Fibroblast of peridontal ligament (primary cell): ENCODE measurements at regions not wholly inside any gene's neighbourhood (a gene's known extent, or its start where the extent isn't known, plus 50 kb on each side); places are given as distances from the start of the nearest gene placed in this dataset.

Experiments
- DNase-seq: peaks from one replicate; pipeline ENCODE4 v3.0.0-alpha.2; 2010; ENCODE audit errors: extremely low read depth

- peak; percentile 42 for DNase-seq
Measured at GRCh38 chr12:107372229-107372658, 278.9 kb upstream of the CRY1 start.

DNA sequence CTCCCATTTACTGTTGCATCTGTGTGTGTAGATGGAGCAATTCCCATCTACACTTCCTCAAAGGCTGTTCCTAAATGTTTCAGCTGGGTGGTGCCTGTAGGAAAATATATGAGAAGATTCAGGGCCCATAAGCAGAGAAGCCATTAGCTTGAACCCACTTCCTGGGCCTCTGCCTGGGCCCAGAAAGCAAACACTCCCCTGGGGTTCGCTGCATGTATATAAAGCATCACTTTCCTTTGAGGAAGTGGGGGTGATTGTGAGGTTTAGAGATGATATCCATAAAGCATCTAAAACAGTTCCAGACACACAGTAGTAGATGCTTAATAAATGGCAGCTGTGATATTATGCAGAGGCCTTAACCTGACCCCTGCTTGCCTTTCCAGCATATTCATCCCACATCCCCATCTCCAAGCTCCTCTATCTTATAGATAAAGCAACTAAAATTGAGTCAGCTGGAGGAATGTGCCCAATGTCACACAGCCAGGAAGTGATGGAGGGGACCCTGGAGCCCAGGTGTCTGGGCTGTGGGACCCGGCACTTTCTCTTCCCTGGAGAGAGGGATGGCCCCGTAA, 280.0 kb upstream of the CRY1 start:
- DNase-seq, result no peak

DNA sequence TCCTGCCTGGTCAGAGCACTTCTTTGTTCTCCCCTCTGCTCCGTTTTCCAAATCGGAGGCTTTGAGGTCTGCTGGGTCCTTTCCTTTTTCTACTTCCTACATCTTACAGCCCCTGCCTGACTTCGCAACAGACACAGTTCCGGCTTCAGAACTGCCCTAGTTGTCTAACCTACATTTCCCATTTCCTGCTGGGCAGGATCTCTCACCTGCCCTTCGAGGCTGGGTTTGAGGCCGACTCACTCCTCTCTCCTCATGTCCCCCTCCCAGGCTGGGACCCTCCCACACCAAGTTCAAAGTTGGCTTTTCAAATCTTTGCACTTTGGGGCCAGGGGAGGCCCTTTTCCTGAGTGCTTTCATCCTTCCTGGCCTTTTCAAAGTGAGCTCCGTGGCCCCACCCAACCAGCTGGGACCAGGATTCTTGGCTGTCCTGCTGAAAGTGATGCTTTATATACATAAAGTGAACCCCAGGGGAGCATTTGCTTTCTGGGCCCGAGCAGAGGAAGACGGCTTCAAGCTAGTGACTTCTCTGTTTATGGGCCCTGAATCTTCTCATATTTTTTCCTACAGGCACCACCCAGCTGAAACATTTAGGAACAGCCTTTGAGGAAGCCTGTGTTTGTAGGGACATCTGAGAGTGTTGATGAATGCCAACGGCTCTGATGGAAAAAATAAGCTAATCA, 281.0 kb upstream of the CRY1 start:
- no peak for DNase-seq

- no peak for DNase-seq
Measured at GRCh38 chr12:107375231-107375630, 281.9 kb upstream of the CRY1 start.

DNA sequence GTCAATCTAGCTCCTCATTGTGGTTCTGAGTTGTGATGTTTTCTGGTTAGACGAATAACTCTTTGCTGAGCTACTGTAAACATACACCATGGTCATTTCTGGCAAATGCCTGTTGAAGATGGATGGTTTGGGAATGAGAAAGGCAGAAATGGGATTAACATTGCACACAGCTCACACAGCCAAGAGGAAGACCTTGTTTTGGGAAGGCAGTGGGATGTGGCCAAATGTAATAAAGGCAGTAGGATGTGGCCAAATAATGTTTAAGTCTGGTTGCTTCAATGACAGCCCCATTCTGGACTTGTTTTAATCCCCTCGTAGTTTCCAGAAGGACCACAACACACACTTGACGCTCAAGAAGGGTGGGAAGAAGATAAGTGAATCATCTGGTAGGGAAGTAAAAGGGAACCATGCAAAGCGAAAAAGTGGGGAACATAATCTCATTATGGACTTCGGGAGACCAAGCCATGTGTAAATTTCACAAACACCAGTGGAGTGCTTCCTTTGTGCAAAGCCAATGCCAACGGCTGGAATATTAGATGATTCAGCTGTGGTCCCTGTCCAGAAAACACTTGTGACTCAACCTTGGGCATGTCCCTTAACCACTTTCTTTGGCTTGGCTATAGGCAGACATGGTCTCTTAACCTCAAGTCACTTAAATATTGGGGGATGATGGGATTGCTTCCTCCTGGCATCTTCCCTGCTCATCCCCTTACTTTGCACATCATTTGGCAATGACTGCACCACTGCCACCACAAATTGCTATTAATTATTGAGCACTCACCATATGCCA, 284.4 kb upstream of the CRY1 start:
- DNase-seq, result peak; percentile 28

DNA sequence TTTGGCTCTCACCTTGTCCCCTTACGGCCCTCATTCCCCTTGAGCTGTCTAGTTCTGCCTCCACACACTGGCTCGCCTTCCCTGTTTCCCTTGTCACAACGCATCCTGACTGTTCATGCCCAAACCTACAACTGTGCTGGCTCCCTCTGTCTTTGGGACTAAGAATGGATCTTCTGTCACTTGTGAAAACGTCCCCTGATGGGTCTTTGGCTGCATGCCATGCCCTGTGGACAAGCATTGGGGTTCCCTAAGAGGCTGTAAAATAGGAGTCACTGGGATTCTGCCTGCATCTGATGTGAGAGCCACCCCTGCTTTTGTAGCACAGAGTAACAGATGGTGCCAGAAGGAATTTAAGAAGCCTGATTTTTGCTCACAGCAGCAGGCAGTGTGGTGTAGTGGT, 285.3 kb upstream of the CRY1 start:
- no peak for DNase-seq

DNA sequence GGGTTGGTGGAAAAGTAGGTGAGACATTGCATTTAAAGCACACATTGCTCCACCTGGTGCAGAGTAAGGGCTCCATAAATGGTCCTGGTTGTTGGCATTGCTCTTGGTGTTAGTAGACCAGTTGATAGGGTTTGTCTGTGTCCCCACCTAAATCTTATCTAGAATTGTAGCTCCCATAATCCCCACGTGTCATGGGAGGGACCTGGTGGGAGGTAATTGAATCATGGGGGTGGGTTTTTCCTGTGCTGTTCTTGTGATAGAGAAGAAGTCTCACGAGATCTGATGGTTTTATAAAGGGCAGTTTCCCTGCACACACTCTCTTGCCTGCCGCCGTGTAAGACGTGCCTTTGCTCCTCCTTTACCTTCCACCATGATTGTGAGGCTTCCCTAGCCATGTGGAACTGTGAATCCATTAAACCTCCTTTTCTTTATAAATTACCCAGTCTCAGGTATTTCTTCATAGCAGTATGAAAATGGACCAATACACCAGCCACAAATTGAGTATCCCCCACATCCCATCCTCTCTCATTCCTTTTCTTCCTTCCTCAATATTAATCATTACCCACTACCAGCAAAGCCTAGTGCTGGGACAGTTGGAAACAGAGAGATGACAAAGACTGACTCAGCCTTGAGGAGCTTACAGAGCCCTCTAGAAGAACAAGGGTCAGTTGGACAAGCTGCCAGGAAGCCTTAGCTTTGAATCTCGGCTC, 285.9 kb upstream of the CRY1 start:
- DNase-seq, result peak; percentile 38

- peak; percentile 73 for DNase-seq
Measured at GRCh38 chr12:107379852-107380567, 286.7 kb upstream of the CRY1 start.

DNA sequence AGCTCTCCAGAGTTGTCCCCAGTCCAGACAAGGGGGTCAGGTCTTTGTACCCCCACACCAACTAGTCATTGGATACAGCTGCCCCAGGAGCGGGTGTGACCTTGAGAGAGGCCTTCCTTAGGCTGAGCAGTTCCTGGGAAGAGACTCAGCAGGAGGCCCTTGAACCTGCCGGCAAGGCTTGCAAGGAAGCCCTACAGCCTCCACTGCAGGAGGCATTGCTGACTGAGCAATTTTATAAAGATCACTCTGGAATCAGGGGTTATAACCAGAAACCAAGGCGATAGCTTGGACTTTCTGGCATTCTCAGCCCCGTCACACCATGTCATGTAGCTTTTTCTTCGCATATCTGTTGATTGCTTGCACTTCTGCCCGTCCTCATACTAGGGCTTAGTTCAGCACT, 291.3 kb upstream of the CRY1 start:
- DNase-seq, result no peak

- no peak for DNase-seq
Measured at GRCh38 chr12:107385509-107385908, 292.2 kb upstream of the CRY1 start.

DNA sequence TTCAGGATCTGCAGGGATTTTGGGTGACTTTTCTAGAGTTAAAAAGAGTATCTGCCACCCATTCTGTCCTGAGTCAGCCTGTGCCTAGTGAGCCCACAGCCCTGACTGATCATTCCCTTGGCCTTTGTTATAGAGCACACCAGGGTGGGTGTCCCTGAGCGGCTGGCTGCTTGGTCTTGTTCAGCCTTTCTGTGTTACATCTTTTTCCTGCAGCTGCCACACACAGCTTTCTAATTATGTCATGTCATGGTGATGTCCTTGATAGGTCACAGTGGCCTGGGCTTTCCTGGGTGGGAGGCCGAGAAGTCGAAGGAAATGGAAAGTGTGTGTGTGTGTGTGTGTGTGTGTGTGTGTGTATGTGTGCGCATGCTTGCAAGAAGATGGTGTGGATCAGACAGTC, 293.2 kb upstream of the CRY1 start:
- no peak for DNase-seq

DNA sequence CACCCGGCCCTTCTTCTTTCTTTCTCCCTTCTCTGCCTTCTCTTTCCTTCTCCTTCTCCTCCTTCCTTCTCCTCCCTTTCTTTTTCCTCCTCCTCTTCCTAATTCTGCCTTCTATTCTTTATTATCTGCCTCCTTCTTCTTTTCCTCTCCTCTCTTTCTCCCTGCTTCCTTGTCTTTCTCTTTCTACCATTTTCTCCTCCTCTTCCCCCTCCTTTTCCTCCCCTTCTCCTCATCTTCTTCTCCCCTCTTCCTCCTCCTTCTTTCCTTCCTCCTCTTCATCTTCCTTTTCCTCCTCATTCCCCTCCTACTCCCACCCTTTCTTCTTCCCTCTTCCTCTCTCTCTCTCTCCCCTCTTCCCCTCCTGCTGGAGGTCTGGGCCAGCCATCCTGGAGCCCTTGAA, 294.9 kb upstream of the CRY1 start:
- DNase-seq, result no peak

- no peak for DNase-seq
Measured at GRCh38 chr12:107390414-107390813, 295.2 kb upstream of the PWP1 start.

DNA sequence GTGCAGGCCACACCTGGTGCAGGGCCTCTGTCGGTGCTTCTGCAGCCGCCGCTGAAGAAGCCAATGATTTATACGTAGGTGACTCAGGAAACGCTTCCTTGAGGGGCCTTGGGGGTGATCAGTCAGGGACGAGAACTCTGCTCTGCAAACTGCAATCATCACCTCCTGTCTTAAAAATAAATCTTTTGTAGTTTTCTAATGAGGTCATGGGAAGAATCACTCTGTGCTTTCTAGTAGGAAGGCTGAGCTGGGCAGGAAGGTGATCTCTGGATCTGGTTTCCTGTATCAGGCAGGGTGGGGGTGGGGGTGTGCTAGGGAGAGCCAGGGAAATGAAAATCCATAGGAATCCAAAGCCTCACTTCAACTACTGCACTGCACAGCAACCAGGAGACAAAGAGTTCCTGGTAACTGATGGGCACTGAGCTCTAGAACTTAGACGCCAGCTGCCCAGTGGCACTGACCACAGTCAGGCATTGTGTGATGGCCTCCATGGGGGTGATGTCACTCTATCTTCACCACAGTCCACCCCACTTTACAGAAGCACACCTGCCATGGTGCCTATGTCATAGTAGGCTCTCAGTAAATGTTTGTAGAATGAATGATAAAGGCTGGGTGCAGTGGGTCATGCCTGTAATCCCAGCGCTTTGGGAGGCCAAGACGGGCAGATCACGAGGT, 292.4 kb upstream of the PWP1 start:
- DNase-seq, result no peak

DNA sequence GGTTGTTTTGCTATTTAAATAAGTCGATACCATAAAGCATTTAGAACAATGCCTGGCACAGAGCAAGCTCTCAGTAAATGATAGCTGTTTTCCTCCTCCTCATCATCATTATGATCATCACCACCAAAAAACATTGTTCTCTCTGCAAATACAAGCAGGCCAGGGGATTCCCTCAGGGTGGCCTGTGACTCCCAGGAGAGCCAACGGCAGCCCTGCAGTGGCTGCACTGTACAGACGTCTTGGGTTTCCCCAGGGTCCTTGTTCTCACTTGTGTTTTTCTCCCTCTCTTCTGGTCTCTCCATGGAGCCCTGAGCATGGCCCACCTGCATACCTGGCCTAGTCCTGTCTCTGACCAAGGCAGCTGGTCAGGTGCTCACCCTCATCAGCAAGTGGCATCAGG, 290.9 kb upstream of the PWP1 start:
- DNase-seq, result no peak

DNA sequence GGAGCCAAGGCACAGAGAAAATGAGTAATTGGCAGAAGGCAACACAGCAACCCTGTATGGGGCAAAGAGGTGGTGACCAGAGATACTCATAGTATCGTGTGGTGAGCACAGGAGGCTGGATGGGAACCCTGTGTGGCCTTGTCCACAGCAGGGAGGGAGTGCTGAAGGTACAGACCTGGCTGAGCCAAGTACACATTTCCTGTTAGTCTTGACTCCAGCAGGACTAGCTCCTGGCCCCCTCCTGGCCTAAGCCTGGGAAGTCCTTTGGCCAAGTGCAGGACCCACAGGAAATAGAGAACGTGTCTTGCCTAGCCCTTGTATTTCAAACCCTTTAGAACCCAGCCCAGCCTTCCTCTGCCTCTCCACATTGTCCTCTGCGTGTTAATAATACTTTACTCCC, 289.8 kb upstream of the PWP1 start:
- DNase-seq, result no peak

- no peak for DNase-seq
Measured at GRCh38 chr12:107396991-107397390, 288.6 kb upstream of the PWP1 start.

- no peak for DNase-seq
Measured at GRCh38 chr12:107397890-107398500, 287.6 kb upstream of the PWP1 start.

DNA sequence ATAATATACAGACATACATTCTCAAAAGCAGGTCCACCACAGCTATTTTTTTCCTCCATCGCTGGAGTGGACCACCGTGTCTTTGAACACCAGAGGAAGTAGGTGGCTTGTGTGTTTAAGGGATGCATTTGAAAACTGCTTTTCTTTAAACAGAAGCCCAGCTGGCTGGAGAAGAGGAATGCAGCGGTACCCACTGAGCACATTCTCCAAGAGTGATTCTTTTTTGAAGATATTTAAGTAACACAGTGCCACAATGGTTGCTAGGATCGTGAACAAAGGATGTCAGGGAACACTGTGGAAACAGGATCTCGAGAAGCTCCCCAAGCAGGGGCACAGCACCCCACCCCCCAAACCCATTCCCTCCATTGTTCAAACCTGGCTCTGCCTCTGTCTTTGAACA, 286.6 kb upstream of the PWP1 start:
- DNase-seq, result peak; percentile 58

DNA sequence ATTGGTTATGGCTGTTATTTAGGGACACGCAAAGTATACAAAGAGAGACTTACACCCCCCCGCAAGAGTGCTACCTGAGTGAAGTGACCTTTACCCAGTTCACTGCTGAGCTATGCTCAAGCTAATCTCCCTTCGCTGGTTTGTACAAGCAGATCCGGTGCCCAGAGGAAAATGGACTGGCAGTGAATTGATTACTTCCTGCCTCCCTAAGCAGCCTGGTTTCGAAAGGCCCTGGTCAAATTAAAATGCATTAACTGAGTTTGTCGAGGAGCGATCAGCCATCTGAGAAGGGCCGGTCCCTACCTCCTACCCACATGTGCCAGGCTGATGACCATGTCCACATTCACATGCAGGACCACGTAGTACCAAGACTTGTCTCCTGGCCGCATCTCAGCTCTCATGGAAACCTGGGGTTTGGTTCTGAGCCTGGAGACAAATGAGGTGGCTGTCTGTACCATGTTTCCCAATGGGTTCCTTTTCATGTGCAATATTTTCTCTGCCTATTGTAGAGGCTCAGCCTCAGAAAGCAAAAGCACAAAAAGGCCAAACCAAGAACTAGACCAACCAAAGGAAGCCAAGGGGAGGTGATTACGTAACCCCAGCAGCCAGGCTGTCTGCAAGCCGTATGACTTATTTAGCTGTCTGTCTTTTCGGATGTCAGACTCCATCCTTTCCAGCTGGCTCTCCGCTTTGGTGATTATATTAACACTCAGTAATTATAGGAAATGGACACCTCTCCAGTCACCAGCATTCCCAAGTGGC, 284.7 kb upstream of the PWP1 start:
- peak; percentile 78 for DNase-seq
